ENCODE measurements at regions not wholly inside any gene's neighbourhood (a gene's known extent, or its start where the extent isn't known, plus 50 kb on each side); places are given as distances from the start of the nearest gene placed in this dataset.

DNA sequence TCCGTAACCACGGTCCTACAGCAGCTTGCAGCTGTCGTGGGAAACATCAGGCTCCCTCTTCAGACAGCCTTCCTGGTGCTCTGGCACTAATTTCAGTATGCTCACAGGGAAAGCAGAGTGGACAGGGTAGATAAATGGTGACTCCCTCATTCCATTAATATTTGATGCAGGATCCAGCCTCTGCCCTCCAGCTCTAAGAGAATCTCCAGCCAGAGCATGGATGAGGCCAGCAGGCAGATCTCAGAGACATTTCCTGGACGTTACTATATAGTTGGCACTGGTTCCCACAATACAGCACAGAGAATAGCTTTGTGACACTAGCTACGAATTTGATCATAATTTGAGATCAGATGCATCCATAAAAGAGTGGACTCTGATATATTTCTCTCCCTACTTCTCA, 341.4 kb downstream of the LIG4 start:
- Histone ChIP-seq H3K4me3 (replicated peaks in 1 of 3; ENCODE audit: insufficient read depth in 1 of 3, low read depth in 1 of 3, low read length in 3 of 3) (no peak overlapping the region), H4K20me1 (replicated peaks; ENCODE audit: control insufficient read depth, extremely low read depth, insufficient read depth, low read length) (no peaks in the 10 kb centered on the region), H2AFZ (ENCODE audit: low read depth, low read length) (no peak overlapping the region), H3K4me1 (ENCODE audit: control insufficient read depth, extremely low read depth, insufficient read depth, low read length) (no peaks in the 10 kb centered on the region), H3K36me3 (ENCODE audit: control insufficient read depth in 2 of 2, extremely low read depth in 1 of 2, insufficient read depth in 2 of 2, low read length in 2 of 2) (no peaks in the 10 kb centered on the region), H3K79me2 (ENCODE audit: control insufficient read depth, insufficient read depth, low read length) (no peaks in the 10 kb centered on the region), H3K9me1 (replicated peaks; ENCODE audit: control insufficient read depth, extremely low read depth, insufficient read depth, low read length) (no peaks in the 10 kb centered on the region), H3K9me3 (replicated peaks; ENCODE audit: control insufficient read depth, insufficient read depth, low read length) (no peaks in the 10 kb centered on the region), H3K27ac (ENCODE audit: insufficient read depth, low read depth, low read length) (no peak overlapping the region), H3K4me2 (ENCODE audit: insufficient read depth, low read length) (no peak overlapping the region), H3K9ac (replicated peaks; ENCODE audit: extremely low read depth, insufficient read depth, low read length) (no peak overlapping the region), H3K27me3 (ENCODE audit: control insufficient read depth in 2 of 2, insufficient read depth in 2 of 2, low read length in 2 of 2) (peaks cover 0 to 4% of the 10 kb centered on the region in 2 experiments)
- FAIRE-seq (no peak), DNase-seq (ENCODE audit: low read depth, low spot score) (no peak)
- TF ChIP-seq, protein P1, sequence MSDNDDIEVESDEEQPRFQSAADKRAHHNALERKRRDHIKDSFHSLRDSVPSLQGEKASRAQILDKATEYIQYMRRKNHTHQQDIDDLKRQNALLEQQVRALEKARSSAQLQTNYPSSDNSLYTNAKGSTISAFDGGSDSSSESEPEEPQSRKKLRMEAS (IDR thresholded peaks at IDR 0.05; ENCODE audit: insufficient read depth, insufficient read length) = no peak
- TF ChIP-seq GATA2 (IDR thresholded peaks at IDR 0.05; ENCODE audit: insufficient read depth, insufficient read length, low read depth, low read length) (no peak), POLR2A (IDR thresholded peaks at IDR 0.05; ENCODE audit: low read depth, low read length) (no peak), FOS (IDR thresholded peaks at IDR 0.05; ENCODE audit: borderline replicate concordance, insufficient read depth, low read length) (no peak), JUN (IDR thresholded peaks at IDR 0.05; ENCODE audit: borderline replicate concordance, insufficient read depth, insufficient read length, low read depth) (no peak), EZH2 (IDR thresholded peaks at IDR 0.05; ENCODE audit: borderline replicate concordance, low read depth, low read length, severe bottlenecking) (no peak), POLR2AphosphoS5 (IDR thresholded peaks at IDR 0.05; ENCODE audit: insufficient read depth, low read depth, low read length) (no peak), MYC (IDR thresholded peaks at IDR 0.05; ENCODE audit: low read depth, low read length) (no peak)
- TF ChIP-seq, protein P2, sequence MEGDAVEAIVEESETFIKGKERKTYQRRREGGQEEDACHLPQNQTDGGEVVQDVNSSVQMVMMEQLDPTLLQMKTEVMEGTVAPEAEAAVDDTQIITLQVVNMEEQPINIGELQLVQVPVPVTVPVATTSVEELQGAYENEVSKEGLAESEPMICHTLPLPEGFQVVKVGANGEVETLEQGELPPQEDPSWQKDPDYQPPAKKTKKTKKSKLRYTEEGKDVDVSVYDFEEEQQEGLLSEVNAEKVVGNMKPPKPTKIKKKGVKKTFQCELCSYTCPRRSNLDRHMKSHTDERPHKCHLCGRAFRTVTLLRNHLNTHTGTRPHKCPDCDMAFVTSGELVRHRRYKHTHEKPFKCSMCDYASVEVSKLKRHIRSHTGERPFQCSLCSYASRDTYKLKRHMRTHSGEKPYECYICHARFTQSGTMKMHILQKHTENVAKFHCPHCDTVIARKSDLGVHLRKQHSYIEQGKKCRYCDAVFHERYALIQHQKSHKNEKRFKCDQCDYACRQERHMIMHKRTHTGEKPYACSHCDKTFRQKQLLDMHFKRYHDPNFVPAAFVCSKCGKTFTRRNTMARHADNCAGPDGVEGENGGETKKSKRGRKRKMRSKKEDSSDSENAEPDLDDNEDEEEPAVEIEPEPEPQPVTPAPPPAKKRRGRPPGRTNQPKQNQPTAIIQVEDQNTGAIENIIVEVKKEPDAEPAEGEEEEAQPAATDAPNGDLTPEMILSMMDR (IDR thresholded peaks at IDR 0.05; ENCODE audit: extremely low read depth in 1 of 2, insufficient read depth in 1 of 2, low read depth in 1 of 2, low read length in 2 of 2) = no peak
- dilution Hi-C loops (cut with MboI; ENCODE audit: extremely low pct_ligation_motif_present, low sequenced_read_pairs) (no loop called here), intact Hi-C loops (cut with micrococcal nuclease) (no loop called here)
- BruUV-seq (replicated peaks) = no TSS peak
- ChIA-PET POLR2A (no interaction called here), CTCF (interaction anchor here (2.1 kb wide), 1 partner anchor 282 kb away, joined by 5 read pairs; no protein-coding TSS in a partner anchor)
